HG03432 (cell line): ENCODE measurements at regions not wholly inside any gene's neighbourhood (a gene's known extent, or its start where the extent isn't known, plus 50 kb on each side); places are given as distances from the start of the nearest gene placed in this dataset.
"Not testable (repeated sequence)": the region's sequence is repeated elsewhere in the genome, so short reads cannot be mapped to it uniquely, and the experiment has no call there.

ENCODE experiments used
- ATAC-seq: cut with Tn5 transposase; IDR thresholded peaks from one replicate; pipeline ENCODE4 v1.9.1; 2021; ENCODE audit warnings: mild to moderate bottlenecking, moderate library complexity; ENCODE audit not compliant: unreplicated experiment

GRCh38 chr21:24636696-24637095 is 970.6 kb downstream of the MRPL39 start:
- no peak for ATAC-seq

GRCh38 chr21:24634749-24635148 is 972.5 kb downstream of the MRPL39 start:
- no peak for ATAC-seq

GRCh38 chr21:24628536-24628935 is 978.7 kb downstream of the MRPL39 start:
- ATAC-seq: no peak

GRCh38 chr21:24628046-24628445 is 979.2 kb downstream of the MRPL39 start:
- ATAC-seq: no peak

- ATAC-seq: no peak
These were observed 989.5 kb downstream of the MRPL39 start for GRCh38 chr21:24617819-24618218.

GRCh38 chr21:24594082-24594481 is 1013.2 kb downstream of the MRPL39 start:
- no peak for ATAC-seq

- no peak for ATAC-seq
These were observed 1017.0 kb downstream of the MRPL39 start for GRCh38 chr21:24590261-24590660.

- no peak for ATAC-seq
These were observed 1023.8 kb downstream of the MRPL39 start for GRCh38 chr21:24583473-24583872.

- ATAC-seq: no peak
These were observed 1030.0 kb downstream of the MRPL39 start for GRCh38 chr21:24577301-24577700.

GRCh38 chr21:24561291-24561690 is 1046.0 kb downstream of the MRPL39 start:
- no peak for ATAC-seq

GRCh38 chr21:24552491-24552890 is 1054.8 kb downstream of the MRPL39 start:
- ATAC-seq: no peak

- no peak for ATAC-seq
These were observed 1061.4 kb downstream of the MRPL39 start for GRCh38 chr21:24545807-24546361.

- ATAC-seq: no peak
These were observed 1093.1 kb downstream of the MRPL39 start for GRCh38 chr21:24514081-24514733.

- no peak for ATAC-seq
These were observed 1098.2 kb downstream of the MRPL39 start for GRCh38 chr21:24509131-24509530.

GRCh38 chr21:24486973-24487372 is 1120.3 kb downstream of the MRPL39 start:
- no peak for ATAC-seq

- not testable (repeated sequence) for ATAC-seq
These were observed 1123.9 kb downstream of the MRPL39 start for GRCh38 chr21:24483361-24483760.

GRCh38 chr21:24470852-24471251 is 1136.4 kb downstream of the MRPL39 start:
- no peak for ATAC-seq

- no peak for ATAC-seq
These were observed 1150.9 kb downstream of the MRPL39 start for GRCh38 chr21:24456358-24456757.

GRCh38 chr21:24450119-24450518 is 1157.2 kb downstream of the MRPL39 start:
- no peak for ATAC-seq

- ATAC-seq: no peak
These were observed 1161.8 kb downstream of the MRPL39 start for GRCh38 chr21:24445517-24445916.

- ATAC-seq: no peak
These were observed 1162.5 kb downstream of the MRPL39 start for GRCh38 chr21:24444736-24445135.

GRCh38 chr21:24436236-24436635 is 1171.0 kb downstream of the MRPL39 start:
- no peak for ATAC-seq
